NCI-H510A (cell line): ENCODE measurements at regions not wholly inside any gene's neighbourhood (a gene's known extent, or its start where the extent isn't known, plus 50 kb on each side); places are given as distances from the start of the nearest gene placed in this dataset.

Experiments used
- DNase-seq: peaks from one replicate; lab custom pipeline; 2025; lab: John Stamatoyannopoulos, UW

DNA sequence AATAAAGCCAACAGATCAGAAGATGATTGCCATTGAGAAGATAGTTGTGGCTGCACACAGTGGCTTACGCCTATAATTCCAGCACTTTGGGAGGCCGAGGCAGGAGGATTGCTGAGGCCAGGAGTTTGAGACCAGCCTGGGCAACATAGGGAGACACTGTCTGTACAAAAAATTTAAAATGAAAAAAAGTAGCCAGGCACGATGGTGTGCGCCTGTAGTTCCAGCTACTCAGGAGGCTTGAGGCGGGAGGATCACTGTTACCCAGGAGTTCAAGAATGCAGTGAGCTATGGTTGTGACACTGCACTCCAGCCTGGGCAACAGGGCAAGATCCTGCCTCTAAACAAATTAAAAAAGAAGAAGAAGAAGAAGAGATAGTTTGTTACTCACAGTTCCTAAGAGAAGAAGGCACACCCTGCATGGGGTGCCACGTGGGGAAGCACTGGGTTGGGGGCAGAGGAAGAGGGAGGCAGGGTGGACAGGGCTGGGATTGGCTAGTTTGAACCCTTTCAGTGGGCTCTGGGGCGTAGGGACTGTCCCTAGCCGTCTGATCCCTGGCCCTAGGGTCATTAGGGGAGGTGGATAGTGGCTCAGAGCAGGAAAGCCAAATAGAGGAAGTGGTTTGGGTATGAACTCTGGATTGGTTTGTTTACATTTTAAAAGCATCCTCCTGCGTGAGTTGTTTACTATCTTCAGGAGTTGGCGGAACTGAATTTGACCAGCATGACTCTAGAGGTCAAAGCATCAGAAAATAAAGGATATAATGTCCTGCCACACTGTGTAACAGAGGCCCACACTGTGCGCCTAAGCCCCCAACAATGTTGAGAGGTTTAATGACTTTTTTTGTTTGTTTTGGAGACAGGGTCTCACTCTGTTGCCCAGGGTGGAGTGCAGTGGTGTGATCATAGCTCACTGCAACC lies 60.5 kb upstream of the MEDAG start:
- no peak for DNase-seq

- no peak for DNase-seq
Measured at GRCh38 chr13:30846311-30846710, 59.8 kb upstream of the MEDAG start.

DNA sequence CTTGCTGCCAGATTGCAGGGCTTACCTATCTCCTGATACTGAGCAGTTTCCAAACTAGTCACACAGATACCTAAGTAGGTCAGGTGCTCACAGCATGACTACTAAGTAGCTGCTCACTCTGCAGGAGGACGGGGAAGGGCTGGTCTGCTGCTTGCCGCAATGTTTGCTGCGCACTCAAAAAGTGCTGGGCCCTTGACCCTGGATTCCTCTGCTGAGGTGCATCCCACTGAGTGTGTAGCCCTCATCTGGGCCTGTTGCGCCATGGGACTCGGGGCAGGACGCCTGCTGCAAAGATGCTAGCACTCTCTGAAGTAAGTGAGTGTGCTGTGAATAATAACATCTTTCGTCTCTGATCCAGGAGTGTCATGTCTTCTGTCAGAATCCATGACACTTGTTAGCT lies 59.2 kb upstream of the MEDAG start:
- no peak for DNase-seq

DNA sequence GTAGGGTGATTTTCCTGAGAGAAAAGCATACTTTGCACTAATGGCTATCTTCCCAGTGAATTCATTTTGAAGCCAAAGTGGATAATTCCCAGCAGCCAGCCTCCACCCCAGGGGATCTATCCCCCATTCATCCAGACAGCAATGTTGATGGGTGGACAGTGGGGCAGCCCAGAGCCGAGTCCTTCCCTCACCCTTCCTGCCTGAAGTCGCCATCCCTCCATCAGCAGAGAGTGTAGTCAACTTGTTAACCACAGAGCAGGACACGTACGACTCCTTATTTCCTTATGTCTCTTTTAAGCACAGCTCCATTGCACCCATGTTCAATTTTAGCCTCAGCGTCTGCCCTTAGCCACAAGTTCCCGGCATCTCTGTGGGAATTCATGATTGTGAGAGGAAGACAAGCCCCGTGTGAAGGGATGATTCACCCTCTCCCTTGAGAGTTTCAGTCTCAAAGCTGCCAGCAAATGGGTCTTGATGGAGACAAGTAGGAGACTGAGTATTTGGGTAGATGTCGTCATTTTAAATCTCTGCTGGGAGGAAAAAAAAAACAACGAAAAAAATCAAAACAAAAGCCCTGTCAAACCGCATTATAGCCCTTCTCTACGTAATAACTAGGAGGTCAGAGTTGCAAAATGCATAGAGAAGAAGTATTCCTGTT lies 58.3 kb upstream of the MEDAG start:
- no peak for DNase-seq

GRCh38 chr13:30848332-30849027 lies 57.6 kb upstream of the MEDAG start:
- DNase-seq = no peak

- no peak for DNase-seq
Measured at GRCh38 chr13:30849611-30850010, 56.5 kb upstream of the MEDAG start.

GRCh38 chr13:30850204-30850866 lies 55.7 kb upstream of the MEDAG start:
- DNase-seq = no peak

- no peak for DNase-seq
Measured at GRCh38 chr13:30850867-30851211, 55.2 kb upstream of the MEDAG start.

- DNase-seq = no peak
Measured at GRCh38 chr13:30851697-30852096, 54.4 kb upstream of the MEDAG start.

- no peak for DNase-seq
Measured at GRCh38 chr13:30855569-30855968, 50.5 kb upstream of the MEDAG start.

DNA sequence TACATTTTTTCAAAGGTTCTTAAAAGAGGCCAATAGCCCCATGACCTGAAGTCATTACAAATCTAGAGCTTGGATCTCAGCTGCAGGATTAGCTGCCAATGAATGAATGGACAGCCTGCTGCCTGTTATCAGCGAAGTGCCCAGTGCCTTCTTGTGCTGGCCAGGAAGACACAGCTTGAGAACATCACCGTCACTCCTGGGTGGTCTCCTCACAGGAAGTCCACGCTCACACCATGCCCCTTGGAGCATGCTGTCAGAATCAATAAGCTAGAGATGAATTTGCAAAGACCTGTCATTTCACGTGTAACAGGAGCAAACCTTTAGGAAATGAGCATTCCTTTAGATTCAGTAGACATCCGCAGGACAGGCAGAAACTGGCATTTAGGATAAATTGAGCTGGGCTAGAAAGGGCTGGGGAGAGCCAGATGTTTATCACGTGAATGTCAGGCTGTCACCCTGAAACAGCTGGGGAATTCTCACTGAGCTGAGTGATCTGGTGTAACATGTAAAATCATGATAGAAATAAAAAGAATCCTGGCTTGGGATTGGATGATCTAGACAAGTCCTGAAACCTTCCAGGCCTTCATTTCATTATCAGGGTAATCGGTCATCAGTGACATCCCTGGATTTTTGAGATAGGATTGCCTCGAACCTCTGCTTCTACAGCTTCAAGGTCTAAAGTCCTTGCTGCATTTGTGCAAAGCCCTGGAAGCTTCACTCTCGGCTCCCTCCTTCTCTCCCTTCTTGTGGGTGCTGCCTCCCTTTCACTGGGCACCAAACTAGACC lies 49.9 kb upstream of the MEDAG start:
- DNase-seq = no peak
